Coronary artery (tissue), 2 donors: ENCODE measurements at regions not wholly inside any gene's neighbourhood (a gene's known extent, or its start where the extent isn't known, plus 50 kb on each side); places are given as distances from the start of the nearest gene placed in this dataset.

Experiments used
- DNase-seq: peaks from one replicate; pipeline ENCODE4 v3.0.0-alpha.2; 2017; ENCODE audit warnings: low spot score
- H3K27ac ChIP-seq, 2 donors: fragments of 200-600 bp; sonication (generic); one replicate each; pipeline ENCODE4 v1.5.1; 2016 to 2019
- H3K4me3 ChIP-seq: fragments of 200-600 bp; sonication (generic); 2 replicates; pipeline ENCODE4 v1.5.1; 2016; ENCODE audit warnings: mild to moderate bottlenecking, moderate library complexity
- CTCF ChIP-seq: fragments of 200-600 bp; sonication (generic); IDR thresholded peaks from one replicate; pipeline ENCODE4 v1.5.1; 2019; ENCODE audit warnings: antibody characterized with exemption

- no peak overlapping the region for H3K27ac ChIP-seq
- H3K4me3 ChIP-seq = no peak overlapping the region
- TF ChIP-seq CTCF = no peak
- DNase-seq = no peak
Observed at GRCh38 chr3:190790185-190790584, 72.3 kb downstream of the GMNC start.

GRCh38 chr3:190786898-190787297 is 75.6 kb downstream of the GMNC start:
- no peak for TF ChIP-seq CTCF
- no peak for DNase-seq
- no peak overlapping the region for H3K4me3 ChIP-seq
- H3K27ac ChIP-seq = no peak overlapping the region

GRCh38 chr3:190785047-190785446 is 77.4 kb downstream of the GMNC start:
- Histone ChIP-seq H3K4me3 (no peak overlapping the region), H3K27ac (no peak overlapping the region)
- DNase-seq = no peak
- TF ChIP-seq CTCF = no peak

- no peak for TF ChIP-seq CTCF
- Histone ChIP-seq H3K4me3 (no peak overlapping the region), H3K27ac (no peak overlapping the region)
- no peak for DNase-seq
Observed at GRCh38 chr3:190780524-190780923, 82.0 kb downstream of the GMNC start.

- no peak for TF ChIP-seq CTCF
- no peak for DNase-seq
- no peak overlapping the region for H3K27ac ChIP-seq
- H3K4me3 ChIP-seq = no peak overlapping the region
Observed at GRCh38 chr3:190774633-190775032, 87.9 kb downstream of the GMNC start.

GRCh38 chr3:190773948-190774347 is 88.5 kb downstream of the GMNC start:
- H3K4me3 ChIP-seq = no peak overlapping the region
- TF ChIP-seq CTCF = no peak
- no peak overlapping the region for H3K27ac ChIP-seq
- no peak for DNase-seq

GRCh38 chr3:190772831-190773230 is 89.7 kb downstream of the GMNC start:
- no peak for DNase-seq
- no peak overlapping the region for H3K4me3 ChIP-seq
- TF ChIP-seq CTCF = no peak
- no peak overlapping the region for H3K27ac ChIP-seq
